Activated T-helper 17 cell treated with anti-CD3 and anti-CD28 coated beads, Interleukin-2, amount 50 U/mL, for 72 hours (primary cell): ENCODE measurements at regions not wholly inside any gene's neighbourhood (a gene's known extent, or its start where the extent isn't known, plus 50 kb on each side); places are given as distances from the start of the nearest gene placed in this dataset.
"Not testable (repeated sequence)": the region's sequence is repeated elsewhere in the genome, so short reads cannot be mapped to it uniquely, and the experiment has no call there.

Experiments used
- ATAC-seq: fragments of 150-1000 bp; cut with Tn5 transposase; replicated peaks from 2 replicates; pipeline ENCODE4 v1.10.0; 2021; ENCODE audit warnings: mild to moderate bottlenecking, moderate library complexity
- H3K27ac Mint-ChIP-seq: one replicate; pipeline ENCODE4 v1.8.0; 2022; ENCODE audit warnings: mixed read lengths
- H3K27me3 Mint-ChIP-seq: one replicate; pipeline ENCODE4 v1.8.0; 2022; ENCODE audit warnings: mixed read lengths
- H3K36me3 Mint-ChIP-seq: one replicate; pipeline ENCODE4 v1.8.0; 2022; ENCODE audit warnings: low read depth, mild to moderate bottlenecking, mixed read lengths
- H3K4me1 Mint-ChIP-seq: one replicate; pipeline ENCODE4 v1.8.0; 2022; ENCODE audit warnings: mixed read lengths
- H3K4me3 Mint-ChIP-seq: one replicate; pipeline ENCODE4 v1.8.0; 2022; ENCODE audit warnings: mild to moderate bottlenecking, mixed read lengths
- H3K9me3 Mint-ChIP-seq: one replicate; pipeline ENCODE4 v1.8.0; 2022; ENCODE audit warnings: mixed read lengths

GRCh38 chr5:165360784-165361542, 1855.5 kb downstream of the MAT2B start:
- H3K9me3 Mint-ChIP-seq = peaks cover 14% of the 10 kb centered on the region
- no peaks in the 10 kb centered on the region for H3K27me3 Mint-ChIP-seq
- no peaks in the 10 kb centered on the region for H3K36me3 Mint-ChIP-seq
- no peak overlapping the region for H3K27ac Mint-ChIP-seq
- H3K4me3 Mint-ChIP-seq = no peak overlapping the region
- H3K4me1 Mint-ChIP-seq = no peaks in the 10 kb centered on the region
- ATAC-seq = no peak

GRCh38 chr5:165370233-165370632, 1864.8 kb downstream of the MAT2B start:
- Mint-ChIP-seq H3K4me1 (no peaks in the 10 kb centered on the region), H3K27ac (no peak overlapping the region), H3K9me3 (peaks cover 3% of the 10 kb centered on the region), H3K27me3 (no peaks in the 10 kb centered on the region), H3K36me3 (no peaks in the 10 kb centered on the region), H3K4me3 (no peak overlapping the region)
- ATAC-seq = no peak

- Mint-ChIP-seq H3K9me3 (no peaks in the 10 kb centered on the region), H3K27ac (no peak overlapping the region), H3K4me3 (no peak overlapping the region), H3K27me3 (no peaks in the 10 kb centered on the region), H3K4me1 (no peaks in the 10 kb centered on the region), H3K36me3 (no peaks in the 10 kb centered on the region)
- no peak for ATAC-seq
Observed at GRCh38 chr5:165370794-165371193, 1865.4 kb downstream of the MAT2B start.

- Mint-ChIP-seq H3K9me3 (no peaks in the 10 kb centered on the region), H3K4me3 (no peak overlapping the region), H3K4me1 (no peaks in the 10 kb centered on the region), H3K36me3 (no peaks in the 10 kb centered on the region), H3K27ac (no peak overlapping the region), H3K27me3 (no peaks in the 10 kb centered on the region)
- no peak for ATAC-seq
Observed at GRCh38 chr5:165375201-165375600, 1869.8 kb downstream of the MAT2B start.

- no peaks in the 10 kb centered on the region for H3K4me1 Mint-ChIP-seq
Observed at GRCh38 chr5:165393839-165394238, 1888.4 kb downstream of the MAT2B start.

GRCh38 chr5:165397516-165397915, 1892.1 kb downstream of the MAT2B start:
- Mint-ChIP-seq H3K4me3 (no peak overlapping the region), H3K9me3 (peaks cover 17% of the 10 kb centered on the region), H3K27ac (no peak overlapping the region), H3K4me1 (no peaks in the 10 kb centered on the region), H3K27me3 (no peaks in the 10 kb centered on the region), H3K36me3 (no peaks in the 10 kb centered on the region)
- no peak for ATAC-seq

More at GRCh38 chr5:165393839-165394238, 1888.4 kb downstream of the MAT2B start:
- H3K9me3 Mint-ChIP-seq = peaks cover 16% of the 10 kb centered on the region
- no peak for ATAC-seq
- H3K27ac Mint-ChIP-seq = no peak overlapping the region
- H3K36me3 Mint-ChIP-seq = no peaks in the 10 kb centered on the region
- no peak overlapping the region for H3K4me3 Mint-ChIP-seq
- H3K27me3 Mint-ChIP-seq = no peaks in the 10 kb centered on the region

- Mint-ChIP-seq H3K4me1 (no peaks in the 10 kb centered on the region), H3K27ac (no peak overlapping the region)
Observed at GRCh38 chr5:165400086-165400485, 1894.7 kb downstream of the MAT2B start.

GRCh38 chr5:165404917-165405316, 1899.5 kb downstream of the MAT2B start:
- ATAC-seq = no peak
- no peaks in the 10 kb centered on the region for H3K4me1 Mint-ChIP-seq
- H3K36me3 Mint-ChIP-seq = no peaks in the 10 kb centered on the region
- H3K27ac Mint-ChIP-seq = no peak overlapping the region
- H3K4me3 Mint-ChIP-seq = no peak overlapping the region
- peaks cover 19% of the 10 kb centered on the region for H3K9me3 Mint-ChIP-seq
- H3K27me3 Mint-ChIP-seq = no peaks in the 10 kb centered on the region

More at GRCh38 chr5:165400086-165400485, 1894.7 kb downstream of the MAT2B start:
- Mint-ChIP-seq H3K9me3 (peaks cover 12% of the 10 kb centered on the region), H3K27me3 (no peaks in the 10 kb centered on the region), H3K36me3 (no peaks in the 10 kb centered on the region), H3K4me3 (no peak overlapping the region)
- no peak for ATAC-seq

GRCh38 chr5:165405340-165405739, 1899.9 kb downstream of the MAT2B start:
- peaks cover 19% of the 10 kb centered on the region for H3K9me3 Mint-ChIP-seq
- H3K4me1 Mint-ChIP-seq = no peaks in the 10 kb centered on the region
- no peak overlapping the region for H3K4me3 Mint-ChIP-seq
- no peak for ATAC-seq
- H3K27ac Mint-ChIP-seq = no peak overlapping the region
- H3K27me3 Mint-ChIP-seq = no peaks in the 10 kb centered on the region
- H3K36me3 Mint-ChIP-seq = no peaks in the 10 kb centered on the region

- H3K4me3 Mint-ChIP-seq = no peak overlapping the region
- H3K9me3 Mint-ChIP-seq = peaks cover 19% of the 10 kb centered on the region
- no peaks in the 10 kb centered on the region for H3K36me3 Mint-ChIP-seq
- ATAC-seq = no peak
- H3K27me3 Mint-ChIP-seq = no peaks in the 10 kb centered on the region
- no peak overlapping the region for H3K27ac Mint-ChIP-seq
- no peaks in the 10 kb centered on the region for H3K4me1 Mint-ChIP-seq
Observed at GRCh38 chr5:165407352-165407751, 1901.9 kb downstream of the MAT2B start.

- Mint-ChIP-seq H3K36me3 (no peaks in the 10 kb centered on the region), H3K27me3 (no peaks in the 10 kb centered on the region), H3K4me3 (no peak overlapping the region), H3K4me1 (no peaks in the 10 kb centered on the region), H3K27ac (no peak overlapping the region), H3K9me3 (peaks cover 21% of the 10 kb centered on the region)
- ATAC-seq = no peak
Observed at GRCh38 chr5:165410476-165410875, 1905.1 kb downstream of the MAT2B start.

GRCh38 chr5:165411532-165411931, 1906.1 kb downstream of the MAT2B start:
- H3K9me3 Mint-ChIP-seq = peaks cover 18% of the 10 kb centered on the region
- not testable (repeated sequence) for H3K27me3 Mint-ChIP-seq

GRCh38 chr5:165420493-165420892, 1915.1 kb downstream of the MAT2B start:
- H3K9me3 Mint-ChIP-seq = peaks cover 8% of the 10 kb centered on the region
- ATAC-seq = no peak
- no peaks in the 10 kb centered on the region for H3K36me3 Mint-ChIP-seq
- H3K27me3 Mint-ChIP-seq = no peaks in the 10 kb centered on the region
- H3K4me1 Mint-ChIP-seq = no peaks in the 10 kb centered on the region
- H3K27ac Mint-ChIP-seq = no peak overlapping the region
- no peak overlapping the region for H3K4me3 Mint-ChIP-seq

More at GRCh38 chr5:165411532-165411931, 1906.1 kb downstream of the MAT2B start:
- H3K4me3 Mint-ChIP-seq, H3K36me3 Mint-ChIP-seq, H3K27ac Mint-ChIP-seq, H3K4me1 Mint-ChIP-seq, ATAC-seq: not testable (repeated sequence)

GRCh38 chr5:165423697-165424299, 1918.4 kb downstream of the MAT2B start:
- H3K27me3 Mint-ChIP-seq = no peaks in the 10 kb centered on the region
- no peak overlapping the region for H3K27ac Mint-ChIP-seq
- H3K9me3 Mint-ChIP-seq = peaks cover 13% of the 10 kb centered on the region
- ATAC-seq = no peak
- H3K4me1 Mint-ChIP-seq = no peaks in the 10 kb centered on the region
- no peaks in the 10 kb centered on the region for H3K36me3 Mint-ChIP-seq
- no peak overlapping the region for H3K4me3 Mint-ChIP-seq

GRCh38 chr5:165425594-165425993, 1920.2 kb downstream of the MAT2B start:
- no peaks in the 10 kb centered on the region for H3K4me1 Mint-ChIP-seq
- H3K27ac Mint-ChIP-seq = no peak overlapping the region
- no peak overlapping the region for H3K4me3 Mint-ChIP-seq
- ATAC-seq = no peak
- peaks cover 18% of the 10 kb centered on the region for H3K9me3 Mint-ChIP-seq
- H3K36me3 Mint-ChIP-seq = no peaks in the 10 kb centered on the region
- no peaks in the 10 kb centered on the region for H3K27me3 Mint-ChIP-seq
